Calu3 (cell line): ENCODE measurements at regions not wholly inside any gene's neighbourhood (a gene's known extent, or its start where the extent isn't known, plus 50 kb on each side); places are given as distances from the start of the nearest gene placed in this dataset.

Experiments used
- BruUV-seq: library from RNA; stranded (reverse); fragments of 400-500 nt; replicated peaks from 2 replicates; lab custom pipeline; 2021; lab: Mats Ljungman, UMichigan
- CTCF ChIA-PET: fragments of 300-600 bp; sonication (Branson Sonifier 250); formaldehyde crosslinking; loops from one replicate; lab custom pipeline; 2022; ENCODE audit warnings: antibody characterized with exemption; lab: Charles Lee
- DNase-seq: peaks from one replicate; pipeline ENCODE4 v3.0.0; 2022
- H3K27ac Mint-ChIP-seq: one replicate; pipeline ENCODE4 v1.8.0; 2022; ENCODE audit warnings: mixed read lengths; ENCODE audit not compliant: unreplicated experiment
- H3K27me3 Mint-ChIP-seq: one replicate; pipeline ENCODE4 v1.8.0; 2022; ENCODE audit warnings: mixed read lengths; ENCODE audit not compliant: unreplicated experiment
- H3K36me3 Mint-ChIP-seq: one replicate; pipeline ENCODE4 v1.8.0; 2022; ENCODE audit warnings: mild to moderate bottlenecking, moderate library complexity, mixed read lengths; ENCODE audit not compliant: insufficient read depth, unreplicated experiment
- H3K4me1 Mint-ChIP-seq: one replicate; pipeline ENCODE4 v1.8.0; 2022; ENCODE audit warnings: mild to moderate bottlenecking, low read depth, mixed read lengths; ENCODE audit not compliant: unreplicated experiment
- H3K4me3 Mint-ChIP-seq: one replicate; pipeline ENCODE4 v1.8.0; 2022; ENCODE audit warnings: mild to moderate bottlenecking, low read depth, moderate library complexity, mixed read lengths; ENCODE audit not compliant: unreplicated experiment
- H3K9me3 Mint-ChIP-seq: one replicate; pipeline ENCODE4 v1.8.0; 2022; ENCODE audit warnings: low read depth, mixed read lengths; ENCODE audit not compliant: unreplicated experiment
- CTCF ChIP-seq: fragments of 200-600 bp; IDR thresholded peaks from one replicate; pipeline ENCODE4 v1.8.0; 2022; ENCODE audit warnings: antibody characterized with exemption; ENCODE audit not compliant: unreplicated experiment
- intact Hi-C: fragments of 100-400 bp; cut with micrococcal nuclease; formaldehyde crosslinking; loops from one replicate; pipeline ENCODE4 v1.10.0; 2022; ENCODE audit not compliant: unreplicated experiment

GRCh38 chr4:100284129-100284880 lies 94.0 kb upstream of the DDIT4L start:
- peaks cover 3% of the 10 kb centered on the region for H3K9me3 Mint-ChIP-seq
- H3K27me3 Mint-ChIP-seq, result no peaks in the 10 kb centered on the region
- DNase-seq, result no peak
- no peak overlapping the region for H3K27ac Mint-ChIP-seq
- H3K36me3 Mint-ChIP-seq, result no peaks in the 10 kb centered on the region
- BruUV-seq, result no TSS peak
- no peak for TF ChIP-seq CTCF
- CTCF ChIA-PET, result no interaction called here
- H3K4me1 Mint-ChIP-seq, result no peaks in the 10 kb centered on the region
- H3K4me3 Mint-ChIP-seq, result no peak overlapping the region
- intact Hi-C loops, result no loop called here

GRCh38 chr4:100280807-100281206 lies 90.5 kb upstream of the DDIT4L start:
- no peak overlapping the region for H3K4me3 Mint-ChIP-seq
- no peaks in the 10 kb centered on the region for H3K36me3 Mint-ChIP-seq
- no peak for DNase-seq
- H3K27ac Mint-ChIP-seq, result no peak overlapping the region
- H3K27me3 Mint-ChIP-seq, result no peaks in the 10 kb centered on the region
- H3K4me1 Mint-ChIP-seq, result no peaks in the 10 kb centered on the region
- TF ChIP-seq CTCF, result no peak
- no TSS peak for BruUV-seq
- intact Hi-C loops, result no loop called here
- H3K9me3 Mint-ChIP-seq, result no peaks in the 10 kb centered on the region
- CTCF ChIA-PET, result no interaction called here

- CTCF ChIA-PET, result no interaction called here
- intact Hi-C loops, result no loop called here
- H3K27ac Mint-ChIP-seq, result no peak overlapping the region
- BruUV-seq, result no TSS peak
- no peak for DNase-seq
- no peaks in the 10 kb centered on the region for H3K9me3 Mint-ChIP-seq
- no peak for TF ChIP-seq CTCF
- no peaks in the 10 kb centered on the region for H3K27me3 Mint-ChIP-seq
- no peaks in the 10 kb centered on the region for H3K4me1 Mint-ChIP-seq
- no peak overlapping the region for H3K4me3 Mint-ChIP-seq
- H3K36me3 Mint-ChIP-seq, result no peaks in the 10 kb centered on the region
Observed at GRCh38 chr4:100278567-100278966, 88.3 kb upstream of the DDIT4L start.

- TF ChIP-seq CTCF, result no peak
- Mint-ChIP-seq H3K9me3 (peaks cover 4% of the 10 kb centered on the region), H3K36me3 (no peaks in the 10 kb centered on the region), H3K27ac (no peak overlapping the region), H3K27me3 (no peaks in the 10 kb centered on the region), H3K4me1 (no peaks in the 10 kb centered on the region), H3K4me3 (no peak overlapping the region)
- intact Hi-C loops, result no loop called here
- no TSS peak for BruUV-seq
- DNase-seq, result no peak
- CTCF ChIA-PET, result no interaction called here
Observed at GRCh38 chr4:100269446-100269845, 79.2 kb upstream of the DDIT4L start.
